ENCODE measurements at regions not wholly inside any gene's neighbourhood (a gene's known extent, or its start where the extent isn't known, plus 50 kb on each side); places are given as distances from the start of the nearest gene placed in this dataset.

DNA sequence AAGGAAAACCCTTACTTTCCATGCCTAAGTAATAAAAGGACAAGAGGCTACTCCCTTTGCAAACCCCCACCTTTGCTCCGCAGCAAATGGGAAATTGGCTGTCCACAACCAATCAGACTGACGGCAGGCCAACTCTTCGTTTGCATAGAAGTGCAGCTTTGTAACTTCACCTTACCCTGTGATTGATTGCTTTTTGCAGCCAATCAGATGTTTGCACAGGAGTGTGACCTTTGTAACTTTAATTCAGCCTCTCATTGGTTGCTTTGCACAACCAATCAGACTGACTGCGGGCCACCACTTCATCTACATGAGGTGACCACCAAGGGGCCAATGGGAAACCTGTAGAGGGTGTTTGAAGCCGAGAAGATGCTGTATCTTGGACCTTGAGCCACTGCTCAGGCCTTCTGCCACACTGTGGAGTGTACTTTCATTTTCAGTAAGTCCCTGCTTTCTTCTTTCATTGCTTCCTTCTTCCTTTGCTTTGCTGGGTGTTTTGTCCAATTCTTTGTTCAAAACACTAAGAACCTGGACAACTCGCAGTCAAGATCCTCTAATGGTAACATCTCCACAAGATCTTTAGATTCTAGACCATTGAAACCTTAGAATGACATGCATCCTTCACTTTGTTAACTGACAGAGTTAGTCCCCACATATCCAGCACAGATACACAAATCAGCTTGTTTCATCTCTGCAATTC, 51.3 kb upstream of the FREM1 start (continued):
- TF ChIP-seq, protein P1, sequence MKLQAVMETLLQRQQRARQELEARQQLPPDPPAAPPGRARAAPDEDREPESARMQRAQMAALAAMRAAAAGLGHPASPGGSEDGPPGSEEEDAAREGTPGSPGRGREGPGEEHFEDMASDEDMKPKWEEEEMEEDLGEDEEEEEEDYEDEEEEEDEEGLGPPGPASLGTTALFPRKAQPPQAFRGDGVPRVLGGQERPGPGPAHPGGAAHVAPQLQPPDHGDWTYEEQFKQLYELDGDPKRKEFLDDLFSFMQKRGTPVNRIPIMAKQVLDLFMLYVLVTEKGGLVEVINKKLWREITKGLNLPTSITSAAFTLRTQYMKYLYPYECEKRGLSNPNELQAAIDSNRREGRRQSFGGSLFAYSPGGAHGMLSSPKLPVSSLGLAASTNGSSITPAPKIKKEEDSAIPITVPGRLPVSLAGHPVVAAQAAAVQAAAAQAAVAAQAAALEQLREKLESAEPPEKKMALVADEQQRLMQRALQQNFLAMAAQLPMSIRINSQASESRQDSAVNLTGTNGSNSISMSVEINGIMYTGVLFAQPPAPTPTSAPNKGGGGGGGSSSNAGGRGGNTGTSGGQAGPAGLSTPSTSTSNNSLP (IDR thresholded peaks at IDR 0.05; ENCODE audit: low read depth, low read length) = 0 out of 2 replicates have a peak, but pooled peaks have one; percentile 21
- TF ChIP-seq, protein P2, sequence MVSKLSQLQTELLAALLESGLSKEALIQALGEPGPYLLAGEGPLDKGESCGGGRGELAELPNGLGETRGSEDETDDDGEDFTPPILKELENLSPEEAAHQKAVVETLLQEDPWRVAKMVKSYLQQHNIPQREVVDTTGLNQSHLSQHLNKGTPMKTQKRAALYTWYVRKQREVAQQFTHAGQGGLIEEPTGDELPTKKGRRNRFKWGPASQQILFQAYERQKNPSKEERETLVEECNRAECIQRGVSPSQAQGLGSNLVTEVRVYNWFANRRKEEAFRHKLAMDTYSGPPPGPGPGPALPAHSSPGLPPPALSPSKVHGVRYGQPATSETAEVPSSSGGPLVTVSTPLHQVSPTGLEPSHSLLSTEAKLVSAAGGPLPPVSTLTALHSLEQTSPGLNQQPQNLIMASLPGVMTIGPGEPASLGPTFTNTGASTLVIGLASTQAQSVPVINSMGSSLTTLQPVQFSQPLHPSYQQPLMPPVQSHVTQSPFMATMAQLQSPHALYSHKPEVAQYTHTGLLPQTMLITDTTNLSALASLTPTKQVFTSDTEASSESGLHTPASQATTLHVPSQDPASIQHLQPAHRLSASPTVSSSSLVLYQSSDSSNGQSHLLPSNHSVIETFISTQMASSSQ (IDR thresholded peaks at IDR 0.05; ENCODE audit: low read depth) = no peak
- TF ChIP-seq, protein P2 (CRISPR knock-in tag; IDR thresholded peaks at IDR 0.05; ENCODE audit: borderline replicate concordance) = peak; percentile 61; the same call in 1 of the 2 replicates
- TF ChIP-seq ARNTL (CRISPR knock-in tag; IDR thresholded peaks at IDR 0.05) = peak; percentile 36; the same call in 1 of the 2 replicates
- no peak for TF ChIP-seq CHCHD3 (CRISPR knock-in tag; IDR thresholded peaks at IDR 0.05)
- TF ChIP-seq, protein P3, sequence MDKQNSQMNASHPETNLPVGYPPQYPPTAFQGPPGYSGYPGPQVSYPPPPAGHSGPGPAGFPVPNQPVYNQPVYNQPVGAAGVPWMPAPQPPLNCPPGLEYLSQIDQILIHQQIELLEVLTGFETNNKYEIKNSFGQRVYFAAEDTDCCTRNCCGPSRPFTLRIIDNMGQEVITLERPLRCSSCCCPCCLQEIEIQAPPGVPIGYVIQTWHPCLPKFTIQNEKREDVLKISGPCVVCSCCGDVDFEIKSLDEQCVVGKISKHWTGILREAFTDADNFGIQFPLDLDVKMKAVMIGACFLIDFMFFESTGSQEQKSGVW (CRISPR knock-in tag; IDR thresholded peaks at IDR 0.05; ENCODE audit: borderline replicate concordance) = no peak
- TF ChIP-seq, protein P4, sequence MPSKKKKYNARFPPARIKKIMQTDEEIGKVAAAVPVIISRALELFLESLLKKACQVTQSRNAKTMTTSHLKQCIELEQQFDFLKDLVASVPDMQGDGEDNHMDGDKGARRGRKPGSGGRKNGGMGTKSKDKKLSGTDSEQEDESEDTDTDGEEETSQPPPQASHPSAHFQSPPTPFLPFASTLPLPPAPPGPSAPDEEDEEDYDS (CRISPR knock-in tag; IDR thresholded peaks at IDR 0.05) = peak; percentile 92
- 0 out of 2 replicates have a peak, but pooled peaks have one; percentile 45 for TF ChIP-seq RFXANK (CRISPR knock-in tag; IDR thresholded peaks at IDR 0.05)
- peak; percentile 89 for TF ChIP-seq SAP130 (CRISPR knock-in tag; IDR thresholded peaks at IDR 0.05; ENCODE audit: low read depth)
- TF ChIP-seq, protein P5, sequence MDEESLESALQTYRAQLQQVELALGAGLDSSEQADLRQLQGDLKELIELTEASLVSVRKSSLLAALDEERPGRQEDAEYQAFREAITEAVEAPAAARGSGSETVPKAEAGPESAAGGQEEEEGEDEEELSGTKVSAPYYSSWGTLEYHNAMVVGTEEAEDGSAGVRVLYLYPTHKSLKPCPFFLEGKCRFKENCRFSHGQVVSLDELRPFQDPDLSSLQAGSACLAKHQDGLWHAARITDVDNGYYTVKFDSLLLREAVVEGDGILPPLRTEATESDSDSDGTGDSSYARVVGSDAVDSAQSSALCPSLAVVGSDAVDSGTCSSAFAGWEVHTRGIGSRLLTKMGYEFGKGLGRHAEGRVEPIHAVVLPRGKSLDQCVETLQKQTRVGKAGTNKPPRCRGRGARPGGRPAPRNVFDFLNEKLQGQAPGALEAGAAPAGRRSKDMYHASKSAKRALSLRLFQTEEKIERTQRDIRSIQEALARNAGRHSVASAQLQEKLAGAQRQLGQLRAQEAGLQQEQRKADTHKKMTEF (CRISPR knock-in tag; IDR thresholded peaks at IDR 0.05) = peak; percentile 40; the same call in 1 of the 2 replicates
- 0 out of 2 replicates have a peak, but pooled peaks have one; percentile 49 for TF ChIP-seq PHF20 (CRISPR knock-in tag; IDR thresholded peaks at IDR 0.05)
- peak; percentile 56; the same call in 1 of the 2 replicates for TF ChIP-seq MIER3 (CRISPR knock-in tag; IDR thresholded peaks at IDR 0.05; ENCODE audit: borderline replicate concordance)
- 0 out of 2 replicates have a peak, but pooled peaks have one; percentile 22 for TF ChIP-seq ZNF563 (CRISPR knock-in tag; IDR thresholded peaks at IDR 0.05)
- peak; percentile 65 for TF ChIP-seq ELF3 (CRISPR knock-in tag; IDR thresholded peaks at IDR 0.05)
- peak; percentile 61; the same call in 1 of the 2 replicates for TF ChIP-seq ERF (CRISPR knock-in tag; IDR thresholded peaks at IDR 0.05)
- TF ChIP-seq ESRRA (CRISPR knock-in tag; IDR thresholded peaks at IDR 0.05; ENCODE audit: low read depth) = no peak
- TF ChIP-seq ZNF124 (CRISPR knock-in tag; IDR thresholded peaks at IDR 0.05) = no peak
- TF ChIP-seq ZFX (CRISPR knock-in tag; IDR thresholded peaks at IDR 0.05; ENCODE audit: low read depth) = peak; percentile 76; the same call in 1 of the 2 replicates
- peak; percentile 66; the same call in 1 of the 2 replicates for TF ChIP-seq ZFY (CRISPR knock-in tag; IDR thresholded peaks at IDR 0.05)
- TF ChIP-seq ZSCAN21 (CRISPR knock-in tag; IDR thresholded peaks at IDR 0.05; ENCODE audit: borderline replicate concordance) = no peak
- peak; percentile 44; the same call in 1 of the 2 replicates for TF ChIP-seq ZNF34 (CRISPR knock-in tag; IDR thresholded peaks at IDR 0.05; ENCODE audit: borderline replicate concordance)

All from HepG2 (cell line).